ENCODE measurements at regions not wholly inside any gene's neighbourhood (a gene's known extent, or its start where the extent isn't known, plus 50 kb on each side); places are given as distances from the start of the nearest gene placed in this dataset.

- TF ChIP-seq EZH2 (IDR thresholded peaks at IDR 0.05; ENCODE audit: insufficient read depth, poor library complexity, severe bottlenecking) (no peak), EZH2phosphoT487 (IDR thresholded peaks at IDR 0.05; ENCODE audit: insufficient read depth, low read depth) (no peak)
These were observed 512.3 kb downstream of the ZNF385D start for GRCh38 chr3:21238661-21239060.
